Fibroblast of skin of right quadriceps (primary cell): ENCODE measurements at regions not wholly inside any gene's neighbourhood (a gene's known extent, or its start where the extent isn't known, plus 50 kb on each side); places are given as distances from the start of the nearest gene placed in this dataset.
"Not testable (repeated sequence)": the region's sequence is repeated elsewhere in the genome, so short reads cannot be mapped to it uniquely, and the experiment has no call there.

Experiments used
- DNase-seq: peaks from one replicate; pipeline ENCODE4 v3.0.0-alpha.2; 2013

GRCh38 chr11:112661146-112661545 lies 300.1 kb upstream of the NCAM1 start:
- no peak for DNase-seq

- no peak for DNase-seq
Measured at GRCh38 chr11:112661571-112661970, 299.6 kb upstream of the NCAM1 start.

- DNase-seq: no peak
Measured at GRCh38 chr11:112662554-112662953, 298.7 kb upstream of the NCAM1 start.

GRCh38 chr11:112663947-112664634 lies 297.1 kb upstream of the NCAM1 start:
- no peak for DNase-seq

- DNase-seq: no peak
Measured at GRCh38 chr11:112665291-112665690, 295.9 kb upstream of the NCAM1 start.

- DNase-seq: no peak
Measured at GRCh38 chr11:112666253-112666652, 295.0 kb upstream of the NCAM1 start.

GRCh38 chr11:112670806-112671570 lies 290.2 kb upstream of the NCAM1 start:
- no peak for DNase-seq

GRCh38 chr11:112673401-112673800 lies 287.8 kb upstream of the NCAM1 start:
- not testable (repeated sequence) for DNase-seq

- DNase-seq: no peak
Measured at GRCh38 chr11:112685111-112685510, 276.1 kb upstream of the NCAM1 start.

- DNase-seq: no peak
Measured at GRCh38 chr11:112689851-112690250, 271.4 kb upstream of the NCAM1 start.

GRCh38 chr11:112693781-112694180 lies 267.4 kb upstream of the NCAM1 start:
- DNase-seq: no peak

GRCh38 chr11:112694245-112694644 lies 267.0 kb upstream of the NCAM1 start:
- no peak for DNase-seq

GRCh38 chr11:112694813-112695212 lies 266.4 kb upstream of the NCAM1 start:
- DNase-seq: peak; percentile 20

- no peak for DNase-seq
Measured at GRCh38 chr11:112697391-112698178, 263.6 kb upstream of the NCAM1 start.

- DNase-seq: no peak
Measured at GRCh38 chr11:112705148-112705547, 256.1 kb upstream of the NCAM1 start.

- DNase-seq: no peak
Measured at GRCh38 chr11:112706863-112707262, 254.4 kb upstream of the NCAM1 start.

- DNase-seq: not testable (repeated sequence)
Measured at GRCh38 chr11:112714340-112714739, 246.9 kb upstream of the NCAM1 start.

- DNase-seq: peak; percentile 48
Measured at GRCh38 chr11:112715056-112715455, 246.2 kb upstream of the NCAM1 start.

GRCh38 chr11:112718483-112718882 lies 242.7 kb upstream of the NCAM1 start:
- DNase-seq: peak; percentile 24

- DNase-seq: no peak
Measured at GRCh38 chr11:112719736-112720525, 241.3 kb upstream of the NCAM1 start.

GRCh38 chr11:112722148-112722547 lies 239.1 kb upstream of the NCAM1 start:
- DNase-seq: no peak

GRCh38 chr11:112722876-112723275 lies 238.3 kb upstream of the NCAM1 start:
- DNase-seq: no peak
